B cell (primary cell): ENCODE measurements at regions not wholly inside any gene's neighbourhood (a gene's known extent, or its start where the extent isn't known, plus 50 kb on each side); places are given as distances from the start of the nearest gene placed in this dataset.
"Not testable (repeated sequence)": the region's sequence is repeated elsewhere in the genome, so short reads cannot be mapped to it uniquely, and the experiment has no call there.

Experiments
- ATAC-seq: fragments of 200-7000 bp; cut with Tn5 transposase; one replicate; pipeline ENCODE4 v1.10.0; 2021; ENCODE audit warnings: low read depth, mild to moderate bottlenecking, moderate number of reproducible peaks, moderate library complexity
- CTCF ChIA-PET: fragments of 350-600 bp; sonication (Branson Sonifier 250); formaldehyde crosslinking; loops from one replicate; lab custom pipeline; 2021; ENCODE audit warnings: antibody characterized with exemption, inconsistent platforms; lab: Charles Lee
- POLR2A ChIA-PET: fragments of 350-600 bp; sonication (Branson Sonifier 250); formaldehyde crosslinking; loops from one replicate; lab custom pipeline; 2021; ENCODE audit warnings: antibody characterized with exemption; lab: Charles Lee
- DNase-seq: peaks from one replicate; pipeline ENCODE4 v3.0.0; 2013
- H2AFZ ChIP-seq: 2 replicates; pipeline ENCODE4 v1.6.1; 2012; ENCODE audit warnings: mild to moderate bottlenecking, low read depth, low read length; ENCODE audit not compliant: insufficient read depth, poor library complexity, severe bottlenecking
- H3K27ac ChIP-seq, 2 donors: 1 replicate in 1 of 2; 2 replicates in 1 of 2; pipeline ENCODE4 v1.5.1; 2012 to 2013; ENCODE audit warnings: low read length in 2 of 2, mild to moderate bottlenecking in 2 of 2, moderate library complexity in 1 of 2
- H3K27me3 ChIP-seq, 4 experiments: fragments of 200-600 bp in 1 of 4; sonication (generic) in 1 of 4; replicated peaks in 1 of 4; 1 replicate in 2 of 4; 2 replicates in 2 of 4; pipeline versions ENCODE4 v1.6.1 to v1.7.0; 2013 to 2016; ENCODE audit warnings: low read length in 3 of 4, mild to moderate bottlenecking in 2 of 4, mixed read lengths in 1 of 4, moderate library complexity in 1 of 4; ENCODE audit not compliant: insufficient read depth in 4 of 4, control insufficient read depth in 3 of 4; ENCODE audit errors: control extremely low read depth in 1 of 4
- H3K36me3 ChIP-seq, 2 experiments: replicated peaks in 1 of 2; 1 replicate in 1 of 2; 2 replicates in 1 of 2; pipeline versions ENCODE4 v1.6.1 to v1.7.1; 2013; ENCODE audit warnings: low read length in 1 of 2; ENCODE audit not compliant: insufficient read depth in 2 of 2, control insufficient read depth in 1 of 2; ENCODE audit errors: control extremely low read depth in 1 of 2, extremely low read depth in 1 of 2
- H3K4me1 ChIP-seq, 2 donors: fragments of 200-600 bp in 1 of 2; sonication (generic) in 1 of 2; 1 replicate in 1 of 2; 2 replicates in 1 of 2; pipeline versions ENCODE4 v1.5.1 to v1.6.1; 2013 to 2017; ENCODE audit warnings: low read length in 2 of 2; ENCODE audit not compliant: control insufficient read depth in 2 of 2, insufficient read depth in 2 of 2
- H3K4me2 ChIP-seq: replicated peaks from 2 replicates; pipeline ENCODE3; 2012; ENCODE audit warnings: mild to moderate bottlenecking, low read depth, low read length; ENCODE audit not compliant: poor library complexity, severe bottlenecking
- H3K4me3 ChIP-seq, 5 experiments: fragments of 200-600 bp in 1 of 5; sonication (generic) in 1 of 5; 1 replicate in 3 of 5; 2 replicates in 2 of 5; pipeline versions ENCODE4 v1.5.1 to v1.7.0; 2011 to 2016; ENCODE audit warnings: low read length in 4 of 5, mild to moderate bottlenecking in 4 of 5, low read depth in 2 of 5, control low read depth in 1 of 5, moderate library complexity in 1 of 5; ENCODE audit not compliant: insufficient read depth in 1 of 5; ENCODE audit errors: control extremely low read depth in 1 of 5, extremely low read depth in 1 of 5
- H3K79me2 ChIP-seq: fragments of 200-600 bp; sonication (generic); one replicate; pipeline ENCODE4 v1.6.0; 2016; ENCODE audit warnings: low read length; ENCODE audit not compliant: control insufficient read depth, insufficient read depth
- H3K9ac ChIP-seq: fragments of 200-600 bp; sonication (generic); 2 replicates; pipeline ENCODE4 v1.6.1; 2017; ENCODE audit warnings: mild to moderate bottlenecking, low read length, moderate library complexity
- H3K9me3 ChIP-seq, 3 donors: one replicate each; pipeline versions ENCODE4 v1.6.1 to v1.7.1; 2013; ENCODE audit warnings: low read length in 2 of 3; ENCODE audit not compliant: control insufficient read depth in 2 of 3, insufficient read depth in 1 of 3; ENCODE audit errors: control extremely low read depth in 1 of 3
- H4K20me1 ChIP-seq: 2 replicates; pipeline ENCODE4 v1.6.0; 2012; ENCODE audit warnings: mild to moderate bottlenecking, low read length; ENCODE audit not compliant: insufficient read depth, control insufficient read depth, poor library complexity, severe bottlenecking
- H3K27ac Mint-ChIP-seq: one replicate; pipeline ENCODE4 v1.8.0; 2021; ENCODE audit warnings: mixed read lengths
- H3K27me3 Mint-ChIP-seq: one replicate; pipeline ENCODE4 v1.8.0; 2021; ENCODE audit warnings: mixed read lengths
- H3K4me1 Mint-ChIP-seq: one replicate; pipeline ENCODE4 v1.8.0; 2021; ENCODE audit warnings: mixed read lengths
- H3K4me3 Mint-ChIP-seq: one replicate; pipeline ENCODE4 v1.8.0; 2021; ENCODE audit warnings: mixed read lengths
- H3K9me3 Mint-ChIP-seq: one replicate; pipeline ENCODE4 v1.8.0; 2022; ENCODE audit warnings: mixed read lengths; ENCODE audit not compliant: insufficient read depth
- CTCF ChIP-seq: fragments of 200-600 bp; IDR thresholded peaks from one replicate; pipeline ENCODE4 v1.8.0; 2022; ENCODE audit warnings: antibody characterized with exemption, mild to moderate bottlenecking
- EZH2 ChIP-seq: IDR thresholded peaks from 2 replicates; pipeline ENCODE4 v1.6.1; 2012; ENCODE audit warnings: borderline replicate concordance, low read depth, mild to moderate bottlenecking, moderate library complexity, low read length; ENCODE audit not compliant: insufficient read depth, poor library complexity, severe bottlenecking
- WGBS: methylation state at CpG from one replicate; pipeline ENCODE4 v1.1.5; 2013; ENCODE audit warnings: missing lambda C conversion rate; ENCODE audit not compliant: insufficient coverage; 5-methylcytosine and 5-hydroxymethylcytosine counted together
- intact Hi-C: fragments of 100-400 bp; cut with micrococcal nuclease; formaldehyde crosslinking; loops from one replicate; pipeline ENCODE4 v1.10.0; 2022

- Histone ChIP-seq H4K20me1 (no peaks in the 10 kb centered on the region), H3K9me3 (peaks cover 0 to 5% (median 0%) of the 10 kb centered on the region in 3 donors), H2AFZ (no peak overlapping the region), H3K79me2 (no peaks in the 10 kb centered on the region), H3K4me1 (no peaks in the 10 kb centered on the region), H3K27me3 (no peaks in the 10 kb centered on the region), H3K9ac (no peak overlapping the region), H3K27ac (no peak overlapping the region), H3K4me3 (no peak overlapping the region), H3K36me3 (no peaks in the 10 kb centered on the region), H3K4me2 (no peak overlapping the region)
- H3K4me3 Mint-ChIP-seq = no peak overlapping the region
- WGBS = 88% methylated on average over 6 of the region's 7 CpGs
- ATAC-seq = no peak
- peaks cover 17% of the 10 kb centered on the region for H3K27me3 Mint-ChIP-seq
- H3K4me1 Mint-ChIP-seq = no peaks in the 10 kb centered on the region
- H3K27ac Mint-ChIP-seq = no peak overlapping the region
- DNase-seq = no peak
- intact Hi-C loops = no loop called here
- CTCF ChIA-PET = no interaction called here
- TF ChIP-seq EZH2 (no peak), CTCF (no peak)
- POLR2A ChIA-PET = no interaction called here
- H3K9me3 Mint-ChIP-seq = no peaks in the 10 kb centered on the region
Measured at GRCh38 chr6:57974653-57975052, 657.2 kb downstream of the PRIM2 start.

DNA sequence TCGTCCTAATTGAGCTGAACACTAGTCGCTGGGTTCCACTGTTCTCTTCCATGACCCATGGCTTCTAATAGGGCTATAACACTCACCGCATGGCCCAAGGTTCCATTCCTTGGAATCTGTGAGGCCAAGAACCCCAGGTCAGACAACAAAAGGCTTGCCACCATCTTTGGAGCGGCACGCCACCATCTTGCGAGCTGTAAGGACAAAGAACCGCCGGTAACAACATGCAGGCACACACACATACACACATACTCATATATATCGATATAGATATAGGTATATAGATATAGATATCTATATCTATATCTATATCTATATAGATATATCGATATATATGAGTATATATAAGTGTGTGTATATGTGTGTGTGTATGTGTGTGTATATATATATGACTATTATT, 657.7 kb downstream of the PRIM2 start:
- H3K4me1 ChIP-seq, H3K27me3 ChIP-seq, H3K4me3 ChIP-seq, H4K20me1 ChIP-seq, POLR2A ChIA-PET, intact Hi-C loops, H3K9me3 ChIP-seq, H3K9me3 Mint-ChIP-seq, CTCF ChIA-PET, H3K27ac Mint-ChIP-seq, H3K4me3 Mint-ChIP-seq, H2AFZ ChIP-seq, H3K4me1 Mint-ChIP-seq, H3K79me2 ChIP-seq, DNase-seq, H3K27ac ChIP-seq, H3K36me3 ChIP-seq, H3K4me2 ChIP-seq, H3K9ac ChIP-seq, ATAC-seq: not testable (repeated sequence)
- WGBS = 98% methylated on average over 3 of the region's 10 CpGs
- H3K27me3 Mint-ChIP-seq = peaks cover 15% of the 10 kb centered on the region

DNA sequence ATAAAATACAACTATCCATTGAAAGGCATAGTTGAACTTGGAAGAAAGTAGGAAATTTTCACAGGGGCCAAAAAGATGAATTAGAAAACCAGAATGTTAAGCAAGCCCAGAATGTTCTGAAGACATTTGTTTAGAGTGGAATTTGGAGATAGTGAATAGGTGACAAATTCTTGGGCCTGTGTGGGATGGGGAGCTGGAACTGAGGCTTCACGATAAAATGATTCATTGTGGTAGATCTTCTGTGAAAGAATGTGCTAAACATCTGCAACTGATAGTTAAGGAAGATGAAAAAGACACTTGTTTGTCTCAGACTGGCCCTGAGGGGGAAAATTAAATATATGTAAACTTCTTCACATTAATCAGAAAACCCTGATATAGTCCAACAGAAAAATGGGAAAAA, 658.9 kb downstream of the PRIM2 start:
- H3K27ac Mint-ChIP-seq, H3K9me3 Mint-ChIP-seq, H3K27ac ChIP-seq, H3K9ac ChIP-seq, H3K4me3 ChIP-seq, H2AFZ ChIP-seq, DNase-seq, H3K79me2 ChIP-seq, intact Hi-C loops, H3K4me3 Mint-ChIP-seq, ATAC-seq, H3K9me3 ChIP-seq, CTCF ChIA-PET, H4K20me1 ChIP-seq, H3K36me3 ChIP-seq, H3K4me2 ChIP-seq, POLR2A ChIA-PET, H3K27me3 ChIP-seq, H3K4me1 ChIP-seq, H3K4me1 Mint-ChIP-seq: not testable (repeated sequence)
- no CpG with 5 or more reads among the region's 1 CpG for WGBS
- H3K27me3 Mint-ChIP-seq = peaks cover 15% of the 10 kb centered on the region
